Tibial artery (tissue), 4 donors: ENCODE measurements at regions not wholly inside any gene's neighbourhood (a gene's known extent, or its start where the extent isn't known, plus 50 kb on each side); places are given as distances from the start of the nearest gene placed in this dataset.

Experiments
- DNase-seq, 2 donors: peaks; one replicate each; pipeline ENCODE4 v3.0.0-alpha.2; 2019
- H3K27ac ChIP-seq, 2 donors: fragments of 200-600 bp; sonication (generic) in 1 of 2; 1 replicate in 1 of 2; 2 replicates in 1 of 2; pipeline ENCODE4 v1.5.1; 2018 to 2019; ENCODE audit warnings: mild to moderate bottlenecking in 1 of 2
- H3K27me3 ChIP-seq, 2 donors: fragments of 200-600 bp; sonication (generic) in 1 of 2; one replicate each; pipeline versions ENCODE4 v1.5.1 to v1.6.0; 2016 to 2019
- H3K36me3 ChIP-seq, 3 donors: fragments of 200-600 bp; sonication (generic) in 2 of 3; one replicate each; pipeline ENCODE4 v1.5.1; 2016 to 2019; ENCODE audit warnings: mild to moderate bottlenecking in 2 of 3
- H3K4me1 ChIP-seq, 4 donors: fragments of 200-600 bp; sonication (generic) in 2 of 4; 1 replicate in 3 of 4; 2 replicates in 1 of 4; pipeline ENCODE4 v1.5.1; 2016 to 2019
- H3K4me3 ChIP-seq, 2 donors: fragments of 200-600 bp; sonication (generic) in 1 of 2; 1 replicate in 1 of 2; 2 replicates in 1 of 2; pipeline ENCODE4 v1.5.1; 2018 to 2019; ENCODE audit warnings: mild to moderate bottlenecking in 2 of 2
- H3K9me3 ChIP-seq, 3 donors: fragments of 200-600 bp; sonication (generic) in 1 of 3; one replicate each; pipeline ENCODE4 v1.5.1; 2016 to 2019
- CTCF ChIP-seq, 2 experiments: fragments of 200-600 bp in 1 of 2; fragments of 450-650 bp in 1 of 2; IDR thresholded peaks; one replicate each; pipeline ENCODE4 v1.5.1; 2017 to 2019; ENCODE audit warnings: antibody characterized with exemption in 2 of 2, mild to moderate bottlenecking in 1 of 2, moderate library complexity in 1 of 2
- intact Hi-C: fragments of 100-400 bp; cut with DNase I; formaldehyde crosslinking; loops from one replicate; pipeline ENCODE4 v1.15.0; 2023; ENCODE audit warnings: low total_unique reads

GRCh38 chr15:93861413-93861812 lies 369.9 kb upstream of the MCTP2 start:
- no peak for DNase-seq
- TF ChIP-seq CTCF (IDR thresholded peaks at IDR 0.05): no peak
- Histone ChIP-seq H3K27ac (no peak overlapping the region), H3K9me3 (no peaks in the 10 kb centered on the region), H3K4me1 (no peaks in the 10 kb centered on the region), H3K27me3 (no peaks in the 10 kb centered on the region), H3K4me3 (no peak overlapping the region), H3K36me3 (no peaks in the 10 kb centered on the region)
- intact Hi-C loops: no loop called here

DNA sequence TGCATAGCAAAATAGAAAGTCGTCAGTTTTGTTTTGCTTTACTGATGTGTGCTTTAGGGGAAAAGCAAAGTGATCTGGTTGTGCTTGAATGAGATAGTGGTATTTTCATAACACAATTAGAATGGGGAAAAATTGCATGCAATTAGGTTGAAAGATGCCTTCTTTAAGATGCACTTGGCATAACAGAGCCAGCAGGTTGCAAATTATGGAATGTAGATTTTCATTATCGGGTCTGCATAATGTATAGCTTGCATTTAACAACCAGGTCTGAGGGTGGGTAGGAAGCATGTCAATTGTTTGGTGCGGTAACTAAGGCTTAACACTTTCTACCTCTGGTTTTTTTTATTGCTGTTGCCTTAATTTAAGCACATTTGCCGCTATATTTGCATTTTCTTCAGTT lies 370.7 kb upstream of the MCTP2 start:
- H3K4me1 ChIP-seq: no peaks in the 10 kb centered on the region
- no peak overlapping the region for H3K27ac ChIP-seq
- intact Hi-C loops: no loop called here
- H3K27me3 ChIP-seq: no peaks in the 10 kb centered on the region
- H3K4me3 ChIP-seq: no peak overlapping the region
- TF ChIP-seq CTCF (IDR thresholded peaks at IDR 0.05): no peak
- H3K9me3 ChIP-seq: no peaks in the 10 kb centered on the region
- no peaks in the 10 kb centered on the region for H3K36me3 ChIP-seq
- DNase-seq: no peak

DNA sequence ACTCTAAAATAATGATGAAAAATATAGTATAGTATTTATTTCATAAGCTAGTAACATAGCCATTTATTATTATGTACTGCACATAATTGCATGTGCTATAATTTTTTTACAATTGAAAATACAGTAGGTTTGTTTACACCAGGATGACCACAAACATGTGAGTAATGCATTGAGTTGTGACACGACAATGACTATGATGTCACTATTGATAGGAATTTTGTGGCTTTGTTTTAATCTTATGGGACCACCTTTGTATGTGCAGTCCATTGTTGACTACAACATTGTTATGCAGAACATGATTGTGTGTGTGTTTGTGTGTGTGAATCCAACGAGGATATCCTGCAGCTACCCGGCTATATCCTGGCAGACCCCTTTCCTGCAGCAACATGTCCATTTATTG lies 372.2 kb upstream of the MCTP2 start:
- no peaks in the 10 kb centered on the region for H3K27me3 ChIP-seq

GRCh38 chr15:93855181-93855826 lies 376.1 kb upstream of the MCTP2 start:
- DNase-seq: no peak
- H3K4me3 ChIP-seq: no peak overlapping the region
- no peaks in the 10 kb centered on the region for H3K36me3 ChIP-seq
- no peaks in the 10 kb centered on the region for H3K9me3 ChIP-seq
- no peaks in the 10 kb centered on the region for H3K27me3 ChIP-seq
- no peaks in the 10 kb centered on the region for H3K4me1 ChIP-seq
- intact Hi-C loops: no loop called here
- no peak overlapping the region for H3K27ac ChIP-seq
- TF ChIP-seq CTCF (IDR thresholded peaks at IDR 0.05): no peak

More for the DNA sequence above, 372.2 kb upstream of the MCTP2 start:
- TF ChIP-seq CTCF (IDR thresholded peaks at IDR 0.05): no peak
- Histone ChIP-seq H3K4me1 (no peaks in the 10 kb centered on the region), H3K4me3 (no peak overlapping the region), H3K9me3 (no peaks in the 10 kb centered on the region), H3K36me3 (no peaks in the 10 kb centered on the region), H3K27ac (no peak overlapping the region)
- intact Hi-C loops: no loop called here
- no peak for DNase-seq

- Histone ChIP-seq H3K9me3 (no peaks in the 10 kb centered on the region), H3K36me3 (no peaks in the 10 kb centered on the region), H3K4me3 (no peak overlapping the region), H3K27ac (no peak overlapping the region), H3K4me1 (no peaks in the 10 kb centered on the region), H3K27me3 (no peaks in the 10 kb centered on the region)
- DNase-seq: no peak
- intact Hi-C loops: no loop called here
- TF ChIP-seq CTCF (IDR thresholded peaks at IDR 0.05): no peak
These were observed 377.3 kb upstream of the MCTP2 start for GRCh38 chr15:93854088-93854487.

DNA sequence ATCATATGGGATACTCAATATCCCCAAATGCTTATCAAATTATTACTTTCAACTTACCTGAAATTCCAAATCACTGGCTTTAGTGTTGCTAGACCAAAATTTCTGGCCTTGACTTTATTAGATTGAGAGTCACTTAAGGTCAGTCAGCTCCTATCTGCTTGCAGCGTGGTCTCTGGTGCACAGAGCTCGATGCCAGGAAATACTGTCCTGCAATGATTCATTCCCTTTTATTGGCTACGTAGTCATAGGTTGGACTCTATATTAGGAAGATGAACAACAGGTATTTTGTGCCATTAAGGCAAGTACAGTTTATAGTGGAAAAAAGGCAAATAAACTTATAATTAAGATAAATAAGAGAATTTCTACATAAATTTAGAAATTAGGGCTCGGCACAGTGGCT lies 378.6 kb upstream of the MCTP2 start:
- TF ChIP-seq CTCF (IDR thresholded peaks at IDR 0.05): no peak
- Histone ChIP-seq H3K27ac (no peak overlapping the region), H3K9me3 (no peaks in the 10 kb centered on the region), H3K4me3 (no peak overlapping the region), H3K4me1 (no peaks in the 10 kb centered on the region), H3K27me3 (no peaks in the 10 kb centered on the region), H3K36me3 (no peaks in the 10 kb centered on the region)
- intact Hi-C loops: no loop called here
- no peak for DNase-seq
